Glutamatergic neuron (in vitro differentiated cells): ENCODE measurements at regions not wholly inside any gene's neighbourhood (a gene's known extent, or its start where the extent isn't known, plus 50 kb on each side); places are given as distances from the start of the nearest gene placed in this dataset.

Experiments
- DNase-seq: peaks from one replicate; pipeline ENCODE4 v3.0.0; 2022
- H3K27ac Mint-ChIP-seq: one replicate; pipeline ENCODE4 v1.8.0; 2020; ENCODE audit warnings: mild to moderate bottlenecking, mixed read lengths, inconsistent platforms; ENCODE audit not compliant: unreplicated experiment
- H3K27me3 Mint-ChIP-seq: one replicate; pipeline ENCODE4 v1.8.0; 2020; ENCODE audit warnings: mild to moderate bottlenecking, moderate library complexity, mixed read lengths, inconsistent platforms; ENCODE audit not compliant: unreplicated experiment
- H3K36me3 Mint-ChIP-seq: one replicate; pipeline ENCODE4 v1.8.0; 2020; ENCODE audit warnings: mild to moderate bottlenecking, mixed read lengths, inconsistent platforms; ENCODE audit not compliant: unreplicated experiment
- H3K4me1 Mint-ChIP-seq: one replicate; pipeline ENCODE4 v1.8.0; 2020; ENCODE audit warnings: mild to moderate bottlenecking, low read depth, mixed read lengths, inconsistent platforms; ENCODE audit not compliant: unreplicated experiment
- H3K4me3 Mint-ChIP-seq: one replicate; pipeline ENCODE4 v1.8.0; 2020; ENCODE audit warnings: mild to moderate bottlenecking, mixed read lengths, inconsistent platforms; ENCODE audit not compliant: unreplicated experiment
- H3K9me3 Mint-ChIP-seq: one replicate; pipeline ENCODE4 v1.8.0; 2020; ENCODE audit warnings: mild to moderate bottlenecking, moderate library complexity, mixed read lengths, inconsistent platforms; ENCODE audit not compliant: unreplicated experiment
- TF ChIP-seq, protein P1 (sequence below): fragments of 200-600 bp; sonication (generic); IDR thresholded peaks from one replicate; pipeline ENCODE4 v1.5.0; 2021; ENCODE audit not compliant: partially characterized antibody, unreplicated experiment

DNA sequence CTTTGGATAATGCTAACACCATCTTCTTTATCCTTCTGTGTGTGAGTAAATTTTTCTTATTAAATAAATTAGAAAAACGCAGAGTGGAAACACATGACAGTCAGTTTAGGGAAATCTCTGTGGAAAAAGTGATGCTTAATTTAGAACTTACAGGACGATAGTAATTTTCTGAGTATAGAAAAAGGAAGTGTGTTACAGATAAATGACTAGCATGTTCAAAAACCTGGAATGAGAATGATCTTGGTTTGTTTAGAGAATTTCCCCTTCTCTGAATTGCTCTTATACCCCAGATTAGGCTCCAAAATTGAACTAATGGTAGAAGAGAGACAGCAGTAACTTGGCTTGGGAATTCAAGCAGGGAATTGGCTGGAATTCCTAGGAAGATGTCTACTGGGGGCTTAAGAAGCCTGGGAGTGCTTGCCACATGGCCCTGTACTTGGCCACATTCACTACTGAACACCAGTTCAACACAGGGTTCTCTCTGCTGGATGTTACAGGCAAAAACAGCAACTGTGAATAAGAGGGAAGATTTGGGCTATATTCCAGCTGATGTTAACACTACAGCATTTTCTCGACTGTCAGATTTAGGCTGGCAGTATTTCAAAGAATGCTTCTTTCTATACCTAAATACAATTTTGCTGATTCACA is 1004.2 kb downstream of the TTLL7 start:
- H3K27me3 Mint-ChIP-seq, result no peaks in the 10 kb centered on the region
- no peak overlapping the region for H3K27ac Mint-ChIP-seq
- TF ChIP-seq, protein P1, sequence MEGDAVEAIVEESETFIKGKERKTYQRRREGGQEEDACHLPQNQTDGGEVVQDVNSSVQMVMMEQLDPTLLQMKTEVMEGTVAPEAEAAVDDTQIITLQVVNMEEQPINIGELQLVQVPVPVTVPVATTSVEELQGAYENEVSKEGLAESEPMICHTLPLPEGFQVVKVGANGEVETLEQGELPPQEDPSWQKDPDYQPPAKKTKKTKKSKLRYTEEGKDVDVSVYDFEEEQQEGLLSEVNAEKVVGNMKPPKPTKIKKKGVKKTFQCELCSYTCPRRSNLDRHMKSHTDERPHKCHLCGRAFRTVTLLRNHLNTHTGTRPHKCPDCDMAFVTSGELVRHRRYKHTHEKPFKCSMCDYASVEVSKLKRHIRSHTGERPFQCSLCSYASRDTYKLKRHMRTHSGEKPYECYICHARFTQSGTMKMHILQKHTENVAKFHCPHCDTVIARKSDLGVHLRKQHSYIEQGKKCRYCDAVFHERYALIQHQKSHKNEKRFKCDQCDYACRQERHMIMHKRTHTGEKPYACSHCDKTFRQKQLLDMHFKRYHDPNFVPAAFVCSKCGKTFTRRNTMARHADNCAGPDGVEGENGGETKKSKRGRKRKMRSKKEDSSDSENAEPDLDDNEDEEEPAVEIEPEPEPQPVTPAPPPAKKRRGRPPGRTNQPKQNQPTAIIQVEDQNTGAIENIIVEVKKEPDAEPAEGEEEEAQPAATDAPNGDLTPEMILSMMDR, result no peak
- H3K4me3 Mint-ChIP-seq, result no peak overlapping the region
- no peak for DNase-seq
- no peaks in the 10 kb centered on the region for H3K36me3 Mint-ChIP-seq
- peaks cover 1% of the 10 kb centered on the region for H3K9me3 Mint-ChIP-seq
- H3K4me1 Mint-ChIP-seq, result peaks cover 4% of the 10 kb centered on the region

DNA sequence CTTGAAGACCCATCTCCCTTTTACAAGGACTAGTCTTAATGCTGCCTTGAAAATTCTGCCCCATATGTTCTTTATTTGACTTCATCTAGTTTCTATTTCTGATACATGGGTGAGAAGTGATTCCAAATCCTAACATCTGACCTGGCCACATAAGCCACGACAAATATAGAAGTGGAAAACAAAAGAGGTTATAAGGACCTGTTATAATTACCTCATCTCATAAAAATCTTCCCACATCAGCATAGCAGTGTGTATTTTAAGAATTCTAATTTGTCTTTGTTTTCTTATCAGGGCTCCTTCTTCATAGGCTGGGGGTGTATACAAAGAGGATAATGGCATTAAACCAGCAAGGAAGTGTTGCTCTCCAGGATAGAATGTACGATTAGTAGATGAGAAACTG is 1007.4 kb downstream of the TTLL7 start:
- H3K27ac Mint-ChIP-seq, result no peak overlapping the region
- H3K4me3 Mint-ChIP-seq, result no peak overlapping the region
- TF ChIP-seq, protein P1, result no peak

DNA sequence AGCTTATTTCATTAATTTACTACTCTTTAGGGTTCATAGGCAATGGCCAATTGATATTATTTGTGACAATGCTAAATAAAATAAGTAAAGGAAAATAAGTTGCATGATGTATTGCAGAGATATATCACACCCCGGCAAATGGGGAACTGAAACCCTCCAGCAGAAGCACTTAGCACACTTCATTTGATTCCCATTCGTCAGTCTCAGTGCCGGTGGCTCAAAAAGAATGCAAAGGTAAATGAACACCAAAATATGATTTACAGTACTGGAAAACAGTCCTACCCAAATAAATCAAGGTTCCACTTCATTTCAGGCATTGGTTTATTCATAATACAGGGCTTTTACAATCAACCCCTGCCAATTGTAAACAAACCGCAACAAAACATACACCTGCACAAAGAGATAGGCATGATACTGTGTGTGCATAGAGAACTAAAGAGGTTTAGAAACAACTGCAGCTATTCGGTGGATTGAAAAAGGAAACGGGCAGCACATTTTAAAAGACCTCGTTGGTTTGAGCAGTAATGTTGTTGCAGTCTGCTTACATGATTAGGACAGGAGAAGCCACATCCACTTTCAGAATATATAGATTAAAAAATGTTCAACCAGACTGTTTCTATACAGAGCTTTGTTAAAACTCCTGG is 1019.2 kb downstream of the TTLL7 start:
- Mint-ChIP-seq H3K4me3 (no peak overlapping the region), H3K36me3 (no peaks in the 10 kb centered on the region), H3K27ac (no peak overlapping the region), H3K4me1 (peaks cover 7% of the 10 kb centered on the region), H3K9me3 (no peaks in the 10 kb centered on the region), H3K27me3 (peaks cover 1% of the 10 kb centered on the region)
- TF ChIP-seq, protein P1, result no peak
- no peak for DNase-seq

More for the DNA sequence above, 1007.4 kb downstream of the TTLL7 start:
- peaks cover 1% of the 10 kb centered on the region for H3K9me3 Mint-ChIP-seq
- H3K27me3 Mint-ChIP-seq, result no peaks in the 10 kb centered on the region
- H3K4me1 Mint-ChIP-seq, result peaks cover 4% of the 10 kb centered on the region
- no peak for DNase-seq
- no peaks in the 10 kb centered on the region for H3K36me3 Mint-ChIP-seq

DNA sequence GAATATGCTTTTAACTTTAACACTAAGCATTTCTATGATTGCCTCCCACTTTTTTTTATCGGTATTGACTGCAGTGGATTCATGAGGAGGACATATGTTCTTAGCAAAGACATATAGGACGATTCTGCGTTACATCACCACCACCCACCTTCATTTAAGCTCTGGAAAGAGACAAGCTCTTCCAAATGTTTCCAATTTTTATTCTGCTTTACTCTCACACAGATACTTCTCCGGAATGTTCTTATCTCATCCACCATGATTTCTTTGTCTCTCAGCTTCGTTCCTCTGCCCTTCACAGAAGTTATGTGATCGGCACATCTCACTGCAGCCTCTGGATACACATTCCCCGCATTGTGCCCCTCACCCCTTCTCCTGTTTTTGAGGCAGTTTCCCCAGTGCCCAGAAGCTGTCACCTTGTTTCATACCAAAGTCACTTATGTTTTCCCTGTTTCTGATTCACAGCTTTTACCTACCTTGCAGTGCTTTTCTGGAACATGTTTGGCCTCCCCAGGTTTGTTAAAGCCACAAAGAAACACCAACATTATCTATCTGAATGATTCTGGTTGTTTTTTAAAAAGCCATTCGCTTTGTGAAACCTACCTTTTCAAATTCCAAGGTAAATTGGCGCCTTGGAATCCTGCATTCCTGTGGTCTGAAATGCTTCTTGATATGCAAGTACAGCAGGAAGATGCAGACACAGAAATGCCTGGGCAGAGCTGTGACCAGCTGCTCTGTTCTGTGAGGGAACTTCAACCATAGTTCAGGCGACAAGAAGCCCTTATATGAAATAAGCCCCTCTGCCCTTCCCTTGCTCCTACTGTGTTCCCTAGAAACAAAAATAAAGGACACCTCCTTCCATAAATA is 1020.2 kb downstream of the TTLL7 start:
- Mint-ChIP-seq H3K36me3 (no peaks in the 10 kb centered on the region), H3K4me1 (peaks cover 7% of the 10 kb centered on the region), H3K27ac (no peak overlapping the region), H3K9me3 (no peaks in the 10 kb centered on the region), H3K4me3 (no peak overlapping the region), H3K27me3 (peaks cover 1% of the 10 kb centered on the region)
- DNase-seq, result no peak
- TF ChIP-seq, protein P1, result no peak
